BJ (cell line): ENCODE measurements at regions not wholly inside any gene's neighbourhood (a gene's known extent, or its start where the extent isn't known, plus 50 kb on each side); places are given as distances from the start of the nearest gene placed in this dataset.

Source experiments
- CTCF ChIA-PET: fragments of 350-600 bp; formaldehyde crosslinking; extraction: SDS; loops from one replicate; lab custom pipeline; 2021; ENCODE audit warnings: antibody characterized with exemption, inconsistent platforms; lab: Yijun Ruan, JAX
- POLR2A ChIA-PET: fragments of 300-600 bp; sonication (Branson Sonifier 250); formaldehyde crosslinking; extraction: SDS; loops from one replicate; lab custom pipeline; 2021; ENCODE audit warnings: antibody characterized with exemption; lab: Charles Lee
- DNase-seq: peaks from one replicate; pipeline ENCODE4 v3.0.0-alpha.2; 2011; ENCODE audit warnings: low read depth
- H3K27me3 ChIP-seq: 2 replicates; pipeline ENCODE4 v1.6.0; 2011; ENCODE audit warnings: low read length; ENCODE audit not compliant: control insufficient read depth, insufficient read depth
- H3K36me3 ChIP-seq: 2 replicates; pipeline ENCODE4 v1.5.1; 2011; ENCODE audit warnings: low read length; ENCODE audit not compliant: control insufficient read depth, insufficient read depth
- H3K4me3 ChIP-seq: 2 replicates; pipeline ENCODE4 v1.5.1; 2011; ENCODE audit warnings: low read depth, mild to moderate bottlenecking, control low read depth, low read length
- TF ChIP-seq, protein P1 (sequence below): IDR thresholded peaks from 2 replicates; pipeline ENCODE4 v1.5.1; 2011; ENCODE audit warnings: low read depth, mild to moderate bottlenecking, control low read depth, inconsistent platforms, low read length, moderate library complexity; ENCODE audit not compliant: insufficient read depth

- no peak for DNase-seq
- no peaks in the 10 kb centered on the region for H3K27me3 ChIP-seq
- TF ChIP-seq, protein P1, sequence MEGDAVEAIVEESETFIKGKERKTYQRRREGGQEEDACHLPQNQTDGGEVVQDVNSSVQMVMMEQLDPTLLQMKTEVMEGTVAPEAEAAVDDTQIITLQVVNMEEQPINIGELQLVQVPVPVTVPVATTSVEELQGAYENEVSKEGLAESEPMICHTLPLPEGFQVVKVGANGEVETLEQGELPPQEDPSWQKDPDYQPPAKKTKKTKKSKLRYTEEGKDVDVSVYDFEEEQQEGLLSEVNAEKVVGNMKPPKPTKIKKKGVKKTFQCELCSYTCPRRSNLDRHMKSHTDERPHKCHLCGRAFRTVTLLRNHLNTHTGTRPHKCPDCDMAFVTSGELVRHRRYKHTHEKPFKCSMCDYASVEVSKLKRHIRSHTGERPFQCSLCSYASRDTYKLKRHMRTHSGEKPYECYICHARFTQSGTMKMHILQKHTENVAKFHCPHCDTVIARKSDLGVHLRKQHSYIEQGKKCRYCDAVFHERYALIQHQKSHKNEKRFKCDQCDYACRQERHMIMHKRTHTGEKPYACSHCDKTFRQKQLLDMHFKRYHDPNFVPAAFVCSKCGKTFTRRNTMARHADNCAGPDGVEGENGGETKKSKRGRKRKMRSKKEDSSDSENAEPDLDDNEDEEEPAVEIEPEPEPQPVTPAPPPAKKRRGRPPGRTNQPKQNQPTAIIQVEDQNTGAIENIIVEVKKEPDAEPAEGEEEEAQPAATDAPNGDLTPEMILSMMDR: no peak
- POLR2A ChIA-PET: no interaction called here
- no peaks in the 10 kb centered on the region for H3K36me3 ChIP-seq
- no peak overlapping the region for H3K4me3 ChIP-seq
- CTCF ChIA-PET: no interaction called here
Observed at GRCh38 chr10:23514321-23514720, 75.4 kb downstream of the OTUD1 start.

- ChIA-PET POLR2A (no interaction called here), CTCF (interaction anchor here (0.9 to 1.0 kb wide), 4 partner anchors 13 to 242 kb away, joined by 3 to 5 read pairs (median 3); no protein-coding TSS in a partner anchor)
- no peak for DNase-seq
Observed at GRCh38 chr10:23516530-23516929, 77.7 kb downstream of the OTUD1 start.

GRCh38 chr10:23517155-23517554 is 78.3 kb downstream of the OTUD1 start:
- ChIA-PET POLR2A (no interaction called here), CTCF (no interaction called here)
- Histone ChIP-seq H3K36me3 (no peaks in the 10 kb centered on the region), H3K27me3 (no peaks in the 10 kb centered on the region), H3K4me3 (no peak overlapping the region)
- TF ChIP-seq, protein P1: no peak
- no peak for DNase-seq

More at GRCh38 chr10:23516530-23516929, 77.7 kb downstream of the OTUD1 start:
- H3K36me3 ChIP-seq: no peaks in the 10 kb centered on the region
- no peak overlapping the region for H3K4me3 ChIP-seq
- TF ChIP-seq, protein P1: peak; percentile 45; the same call in 1 of the 2 replicates
- H3K27me3 ChIP-seq: no peaks in the 10 kb centered on the region

DNA sequence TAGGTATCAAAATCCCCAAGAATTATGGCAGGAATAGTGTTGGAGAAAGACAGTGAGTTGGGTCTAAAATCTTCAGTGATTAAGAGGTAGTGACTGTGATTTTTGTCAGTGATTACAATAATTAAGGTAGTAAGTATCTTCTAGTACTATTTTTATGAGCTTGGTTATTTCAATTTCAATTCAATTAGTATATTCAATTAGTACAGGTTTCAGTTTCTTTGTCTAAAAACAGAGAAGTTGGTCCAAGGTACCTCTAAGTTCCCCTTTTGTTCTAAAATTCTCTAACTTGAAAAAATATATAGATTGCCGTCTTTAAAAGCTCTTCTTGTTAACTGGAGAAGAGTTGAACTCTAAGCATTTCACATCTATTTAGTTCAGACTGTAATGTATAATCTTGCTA is 82.9 kb downstream of the OTUD1 start:
- Histone ChIP-seq H3K36me3 (no peaks in the 10 kb centered on the region), H3K27me3 (no peaks in the 10 kb centered on the region), H3K4me3 (no peak overlapping the region)
- TF ChIP-seq, protein P1: no peak
- POLR2A ChIA-PET: no interaction called here
- no peak for DNase-seq
- CTCF ChIA-PET: interaction anchor here (0.7 to 2.2 kb wide), 3 partner anchors 8 to 364 kb away, joined by 3 to 19 read pairs (median 9); no protein-coding TSS in a partner anchor

- no peak for DNase-seq
- TF ChIP-seq, protein P1: no peak
- ChIA-PET POLR2A (no interaction called here), CTCF (interaction anchor here (2.2 kb wide), 1 partner anchor 207 kb away, joined by 19 read pairs; no protein-coding TSS in a partner anchor)
- H3K27me3 ChIP-seq: no peaks in the 10 kb centered on the region
- no peak overlapping the region for H3K4me3 ChIP-seq
- no peaks in the 10 kb centered on the region for H3K36me3 ChIP-seq
Observed at GRCh38 chr10:23522345-23522744, 83.5 kb downstream of the OTUD1 start.
